ENCODE measurements at regions not wholly inside any gene's neighbourhood (a gene's known extent, or its start where the extent isn't known, plus 50 kb on each side); places are given as distances from the start of the nearest gene placed in this dataset.

- no peak overlapping the region for H3K4me3 ChIP-seq (ENCODE audit: control insufficient read depth, low read depth, low read length)
- no peak for DNase-seq (ENCODE audit: low read depth)
- no peak for TF ChIP-seq CTCF (IDR thresholded peaks at IDR 0.05; ENCODE audit: control insufficient read depth, insufficient read depth, low read depth, low read length, missing control alignments)
Measured at GRCh38 chr1:103469801-103470200, 55.7 kb upstream of the RNPC3 start.

- no peak for DNase-seq (ENCODE audit: low read depth)
- TF ChIP-seq CTCF (IDR thresholded peaks at IDR 0.05; ENCODE audit: control insufficient read depth, insufficient read depth, low read depth, low read length, missing control alignments) = no peak
- no peak overlapping the region for H3K4me3 ChIP-seq (ENCODE audit: control insufficient read depth, low read depth, low read length)
Measured at GRCh38 chr1:103467100-103467499, 58.4 kb upstream of the RNPC3 start.

- no peak for DNase-seq (ENCODE audit: low read depth)
- TF ChIP-seq CTCF (IDR thresholded peaks at IDR 0.05; ENCODE audit: control insufficient read depth, insufficient read depth, low read depth, low read length, missing control alignments) = peak; percentile 45
- no peak overlapping the region for H3K4me3 ChIP-seq (ENCODE audit: control insufficient read depth, low read depth, low read length)
Measured at GRCh38 chr1:103461161-103462105, 64.1 kb upstream of the RNPC3 start.

GRCh38 chr1:103460511-103460910 lies 65.0 kb upstream of the RNPC3 start:
- no peak overlapping the region for H3K4me3 ChIP-seq (ENCODE audit: control insufficient read depth, low read depth, low read length)
- TF ChIP-seq CTCF (IDR thresholded peaks at IDR 0.05; ENCODE audit: control insufficient read depth, insufficient read depth, low read depth, low read length, missing control alignments) = no peak
- DNase-seq (ENCODE audit: low read depth) = no peak

- TF ChIP-seq CTCF (IDR thresholded peaks at IDR 0.05; ENCODE audit: control insufficient read depth, insufficient read depth, low read depth, low read length, missing control alignments) = no peak
- no peak for DNase-seq (ENCODE audit: low read depth)
- no peak overlapping the region for H3K4me3 ChIP-seq (ENCODE audit: control insufficient read depth, low read depth, low read length)
Measured at GRCh38 chr1:103459346-103459745, 66.2 kb upstream of the RNPC3 start.

- no peak for DNase-seq (ENCODE audit: low read depth)
- no peak for TF ChIP-seq CTCF (IDR thresholded peaks at IDR 0.05; ENCODE audit: control insufficient read depth, insufficient read depth, low read depth, low read length, missing control alignments)
- no peak overlapping the region for H3K4me3 ChIP-seq (ENCODE audit: control insufficient read depth, low read depth, low read length)
Measured at GRCh38 chr1:103457886-103458455, 67.5 kb upstream of the RNPC3 start.

All from AG09309 (cell line).